GM18873 (cell line): ENCODE measurements at regions not wholly inside any gene's neighbourhood (a gene's known extent, or its start where the extent isn't known, plus 50 kb on each side); places are given as distances from the start of the nearest gene placed in this dataset.
A peak's percentile ranks its signal among the peaks of the same experiment; 100 is the strongest.

Source experiments
- ATAC-seq: cut with Tn5 transposase; IDR thresholded peaks from one replicate; pipeline ENCODE4 v1.9.1; 2021; ENCODE audit warnings: mild to moderate bottlenecking, moderate library complexity, moderate number of reproducible peaks; ENCODE audit not compliant: unreplicated experiment, low FRiP score

GRCh38 chr18:38940863-38941531, 1375.4 kb upstream of the CELF4 start:
- peak; percentile 90 for ATAC-seq

GRCh38 chr18:38940475-38940862, 1374.9 kb upstream of the CELF4 start:
- ATAC-seq, result peak; percentile 15

- ATAC-seq, result peak; percentile 87
Measured at GRCh38 chr18:38933910-38934510, 1368.4 kb upstream of the CELF4 start.

- no peak for ATAC-seq
Measured at GRCh38 chr18:38933322-38933721, 1367.7 kb upstream of the CELF4 start.

GRCh38 chr18:38932752-38933151, 1367.2 kb upstream of the CELF4 start:
- peak; percentile 70 for ATAC-seq

GRCh38 chr18:38931754-38932050, 1366.1 kb upstream of the CELF4 start:
- ATAC-seq, result no peak

GRCh38 chr18:38930881-38931753, 1365.5 kb upstream of the CELF4 start:
- no peak for ATAC-seq

- ATAC-seq, result no peak
Measured at GRCh38 chr18:38923540-38923939, 1357.9 kb upstream of the CELF4 start.

GRCh38 chr18:38923126-38923525, 1357.5 kb upstream of the CELF4 start:
- ATAC-seq, result no peak

- no peak for ATAC-seq
Measured at GRCh38 chr18:38909972-38910371, 1344.4 kb upstream of the CELF4 start.

- no peak for ATAC-seq
Measured at GRCh38 chr18:38902796-38903195, 1337.2 kb upstream of the CELF4 start.

- ATAC-seq, result no peak
Measured at GRCh38 chr18:38900445-38900844, 1334.8 kb upstream of the CELF4 start.

- no peak for ATAC-seq
Measured at GRCh38 chr18:38900031-38900430, 1334.4 kb upstream of the CELF4 start.

GRCh38 chr18:38899252-38899651, 1333.7 kb upstream of the CELF4 start:
- ATAC-seq, result no peak

GRCh38 chr18:38898167-38898566, 1332.6 kb upstream of the CELF4 start:
- no peak for ATAC-seq

- ATAC-seq, result no peak
Measured at GRCh38 chr18:38895560-38895959, 1330.0 kb upstream of the CELF4 start.

GRCh38 chr18:38887671-38888020, 1322.0 kb upstream of the CELF4 start:
- no peak for ATAC-seq

- ATAC-seq, result no peak
Measured at GRCh38 chr18:38886861-38887670, 1321.5 kb upstream of the CELF4 start.

GRCh38 chr18:38886235-38886634, 1320.6 kb upstream of the CELF4 start:
- no peak for ATAC-seq

- no peak for ATAC-seq
Measured at GRCh38 chr18:38884050-38884449, 1318.5 kb upstream of the CELF4 start.

- no peak for ATAC-seq
Measured at GRCh38 chr18:38883111-38883510, 1317.5 kb upstream of the CELF4 start.
